ENCODE measurements at regions not wholly inside any gene's neighbourhood (a gene's known extent, or its start where the extent isn't known, plus 50 kb on each side); places are given as distances from the start of the nearest gene placed in this dataset.

GRCh38 chr4:111453216-111453615 is 692.0 kb upstream of the FAM241A start:
- TF ChIP-seq TAF1 (IDR thresholded peaks at IDR 0.05; ENCODE audit: low read depth, low read length), result no peak
- no peak for TF ChIP-seq SPI1 (IDR thresholded peaks at IDR 0.05; ENCODE audit: low read depth, low read length)
- no peak for TF ChIP-seq PAX5 (IDR thresholded peaks at IDR 0.05; ENCODE audit: insufficient read depth, low read length, severe bottlenecking)
- no peak for TF ChIP-seq POLR2A (IDR thresholded peaks at IDR 0.05; ENCODE audit: low read depth, low read length)
- TF ChIP-seq POU2F2 (IDR thresholded peaks at IDR 0.05; ENCODE audit: low read depth, low read length), result no peak
- TF ChIP-seq POLR2AphosphoS5 (IDR thresholded peaks at IDR 0.05; ENCODE audit: low read depth, low read length), result no peak
- no peak for DNase-seq (ENCODE audit: insufficient read length, low spot score)
- no peak for FAIRE-seq

GRCh38 chr4:111454961-111455360 is 690.3 kb upstream of the FAM241A start:
- FAIRE-seq (no peak), DNase-seq (ENCODE audit: insufficient read length, low spot score) (no peak)
- TF ChIP-seq PAX5 (IDR thresholded peaks at IDR 0.05; ENCODE audit: insufficient read depth, low read length, severe bottlenecking) (no peak), POLR2AphosphoS5 (IDR thresholded peaks at IDR 0.05; ENCODE audit: low read depth, low read length) (no peak), SPI1 (IDR thresholded peaks at IDR 0.05; ENCODE audit: low read depth, low read length) (no peak), POU2F2 (IDR thresholded peaks at IDR 0.05; ENCODE audit: low read depth, low read length) (no peak)

- no peak for DNase-seq (ENCODE audit: insufficient read length, low spot score)
Measured at GRCh38 chr4:111464251-111465045, 680.8 kb upstream of the FAM241A start.

GRCh38 chr4:111466811-111467604 is 678.2 kb upstream of the FAM241A start:
- TF ChIP-seq POLR2A (IDR thresholded peaks at IDR 0.05; ENCODE audit: low read depth, low read length) (no peak), POU2F2 (IDR thresholded peaks at IDR 0.05; ENCODE audit: low read depth, low read length) (no peak), POLR2AphosphoS5 (IDR thresholded peaks at IDR 0.05; ENCODE audit: low read depth, low read length) (no peak), SPI1 (IDR thresholded peaks at IDR 0.05; ENCODE audit: low read depth, low read length) (no peak), TAF1 (IDR thresholded peaks at IDR 0.05; ENCODE audit: low read depth, low read length) (no peak), PAX5 (IDR thresholded peaks at IDR 0.05; ENCODE audit: insufficient read depth, low read length, severe bottlenecking) (no peak)
- DNase-seq (ENCODE audit: insufficient read length, low spot score), result no peak

More at GRCh38 chr4:111464251-111465045, 680.8 kb upstream of the FAM241A start:
- no peak for FAIRE-seq
- no peak for TF ChIP-seq POU2F2 (IDR thresholded peaks at IDR 0.05; ENCODE audit: low read depth, low read length)
- TF ChIP-seq SPI1 (IDR thresholded peaks at IDR 0.05; ENCODE audit: low read depth, low read length), result no peak
- TF ChIP-seq TAF1 (IDR thresholded peaks at IDR 0.05; ENCODE audit: low read depth, low read length), result no peak
- TF ChIP-seq POLR2AphosphoS5 (IDR thresholded peaks at IDR 0.05; ENCODE audit: low read depth, low read length), result no peak
- TF ChIP-seq PAX5 (IDR thresholded peaks at IDR 0.05; ENCODE audit: insufficient read depth, low read length, severe bottlenecking), result no peak
- no peak for TF ChIP-seq POLR2A (IDR thresholded peaks at IDR 0.05; ENCODE audit: low read depth, low read length)

GRCh38 chr4:111475001-111475400 is 670.3 kb upstream of the FAM241A start:
- TF ChIP-seq TAF1 (IDR thresholded peaks at IDR 0.05; ENCODE audit: low read depth, low read length) (no peak), SPI1 (IDR thresholded peaks at IDR 0.05; ENCODE audit: low read depth, low read length) (no peak), POLR2A (IDR thresholded peaks at IDR 0.05; ENCODE audit: low read depth, low read length) (no peak), PAX5 (IDR thresholded peaks at IDR 0.05; ENCODE audit: insufficient read depth, low read length, severe bottlenecking) (no peak), POU2F2 (IDR thresholded peaks at IDR 0.05; ENCODE audit: low read depth, low read length) (no peak), POLR2AphosphoS5 (IDR thresholded peaks at IDR 0.05; ENCODE audit: low read depth, low read length) (no peak)
- FAIRE-seq, result no peak
- no peak for DNase-seq (ENCODE audit: insufficient read length, low spot score)

More at GRCh38 chr4:111466811-111467604, 678.2 kb upstream of the FAM241A start:
- FAIRE-seq, result no peak

- FAIRE-seq, result no peak
- TF ChIP-seq POLR2AphosphoS5 (IDR thresholded peaks at IDR 0.05; ENCODE audit: low read depth, low read length), result no peak
- TF ChIP-seq POU2F2 (IDR thresholded peaks at IDR 0.05; ENCODE audit: low read depth, low read length), result no peak
- TF ChIP-seq POLR2A (IDR thresholded peaks at IDR 0.05; ENCODE audit: low read depth, low read length), result no peak
- no peak for TF ChIP-seq PAX5 (IDR thresholded peaks at IDR 0.05; ENCODE audit: insufficient read depth, low read length, severe bottlenecking)
- no peak for TF ChIP-seq SPI1 (IDR thresholded peaks at IDR 0.05; ENCODE audit: low read depth, low read length)
- TF ChIP-seq TAF1 (IDR thresholded peaks at IDR 0.05; ENCODE audit: low read depth, low read length), result no peak
Measured at GRCh38 chr4:111475666-111476065, 669.6 kb upstream of the FAM241A start.

GRCh38 chr4:111480510-111480909 is 664.7 kb upstream of the FAM241A start:
- DNase-seq (ENCODE audit: insufficient read length, low spot score) (no peak), FAIRE-seq (no peak)
- no peak for TF ChIP-seq SPI1 (IDR thresholded peaks at IDR 0.05; ENCODE audit: low read depth, low read length)
- no peak for TF ChIP-seq POLR2AphosphoS5 (IDR thresholded peaks at IDR 0.05; ENCODE audit: low read depth, low read length)
- no peak for TF ChIP-seq PAX5 (IDR thresholded peaks at IDR 0.05; ENCODE audit: insufficient read depth, low read length, severe bottlenecking)
- no peak for TF ChIP-seq TAF1 (IDR thresholded peaks at IDR 0.05; ENCODE audit: low read depth, low read length)
- no peak for TF ChIP-seq POU2F2 (IDR thresholded peaks at IDR 0.05; ENCODE audit: low read depth, low read length)

More at GRCh38 chr4:111475666-111476065, 669.6 kb upstream of the FAM241A start:
- DNase-seq (ENCODE audit: insufficient read length, low spot score), result no peak

- DNase-seq (ENCODE audit: insufficient read length, low spot score) (no peak), FAIRE-seq (no peak)
- TF ChIP-seq PAX5 (IDR thresholded peaks at IDR 0.05; ENCODE audit: insufficient read depth, low read length, severe bottlenecking) (no peak), POLR2A (IDR thresholded peaks at IDR 0.05; ENCODE audit: low read depth, low read length) (no peak), SPI1 (IDR thresholded peaks at IDR 0.05; ENCODE audit: low read depth, low read length) (no peak)
Measured at GRCh38 chr4:111483375-111484169, 661.7 kb upstream of the FAM241A start.

- no peak for FAIRE-seq
- TF ChIP-seq SPI1 (IDR thresholded peaks at IDR 0.05; ENCODE audit: low read depth, low read length) (no peak), POU2F2 (IDR thresholded peaks at IDR 0.05; ENCODE audit: low read depth, low read length) (no peak)
- DNase-seq (ENCODE audit: insufficient read length, low spot score), result no peak
Measured at GRCh38 chr4:111492496-111492895, 652.8 kb upstream of the FAM241A start.
